Inflammatory macrophage (primary cell): ENCODE measurements at regions not wholly inside any gene's neighbourhood (a gene's known extent, or its start where the extent isn't known, plus 50 kb on each side); places are given as distances from the start of the nearest gene placed in this dataset.

Experiments used
- DNase-seq, 2 donors: peaks; one replicate each; pipeline ENCODE4 v3.0.0-alpha.2; 2020 to 2022

- peak; percentile 3 to 32 for DNase-seq
Measured at GRCh38 chr21:10270211-10270610, 251.2 kb upstream of the TPTE start.

DNA sequence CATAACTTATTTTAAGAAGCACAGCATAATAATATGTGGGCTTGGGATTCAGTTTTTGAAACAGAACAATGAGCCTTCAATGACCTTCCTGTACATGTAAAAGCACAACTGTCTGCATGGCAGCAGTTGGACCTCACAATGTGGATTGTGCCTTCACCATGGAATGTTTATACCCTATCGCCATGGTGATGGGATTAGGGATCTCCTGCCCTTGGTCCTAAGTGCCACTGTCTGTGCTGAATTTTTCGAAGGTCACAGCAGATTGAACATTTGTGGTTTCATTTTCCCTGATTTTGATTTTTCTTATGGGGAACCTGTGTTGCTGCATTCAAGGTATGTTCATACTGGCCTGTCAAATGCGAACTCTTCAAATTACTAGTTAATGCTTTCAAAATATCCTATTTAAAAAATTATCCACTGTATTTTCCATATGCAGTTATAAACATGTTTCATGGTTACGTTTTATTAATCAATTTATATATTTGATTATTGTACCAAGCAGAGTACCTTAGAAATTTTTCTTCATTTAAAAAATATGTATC, 249.6 kb upstream of the TPTE start:
- peak in 1 of 2 donors; percentile 1 for DNase-seq

DNA sequence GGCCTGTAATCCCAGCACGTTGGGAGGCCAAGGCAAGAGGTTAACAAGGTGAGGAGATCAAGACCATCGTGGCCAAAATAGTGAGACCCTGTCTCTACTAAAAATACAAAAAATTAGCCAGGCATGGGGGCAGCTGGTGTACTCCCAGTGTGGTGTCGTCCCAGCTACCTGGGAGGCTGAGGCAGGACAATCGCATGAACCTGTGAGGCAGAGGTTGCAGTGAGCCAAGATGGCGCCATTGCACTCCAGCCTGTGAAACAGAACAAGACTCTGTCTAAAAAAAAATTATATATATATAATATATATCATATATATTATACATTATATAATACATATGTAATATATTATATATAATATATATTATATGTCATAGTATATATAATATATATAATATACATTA, 249.2 kb upstream of the TPTE start:
- DNase-seq = peak; percentile 3 to 31

- no peak for DNase-seq
Measured at GRCh38 chr21:10273196-10273595, 248.2 kb upstream of the TPTE start.

GRCh38 chr21:10273794-10274338, 247.5 kb upstream of the TPTE start:
- DNase-seq = peak in 1 of 2 donors; percentile 1
